Effector memory CD4-positive, alpha-beta T cell (primary cell): ENCODE measurements at regions not wholly inside any gene's neighbourhood (a gene's known extent, or its start where the extent isn't known, plus 50 kb on each side); places are given as distances from the start of the nearest gene placed in this dataset.

Experiments used
- DNase-seq, 3 donors: peaks; one replicate each; pipeline ENCODE4 v3.0.0-alpha.2; 2020
- H3K27ac ChIP-seq: 2 replicates; pipeline ENCODE4 v1.7.0; 2013; ENCODE audit warnings: mild to moderate bottlenecking, low read length, moderate library complexity; ENCODE audit not compliant: insufficient read depth, poor library complexity, severe bottlenecking
- H3K27me3 ChIP-seq: replicated peaks from 2 replicates; pipeline ENCODE4 v1.7.0; 2013; ENCODE audit warnings: mild to moderate bottlenecking, low read length; ENCODE audit not compliant: insufficient read depth, control insufficient read depth, poor library complexity, severe bottlenecking
- H3K36me3 ChIP-seq: 2 replicates; pipeline ENCODE4 v1.7.0; 2013; ENCODE audit warnings: mild to moderate bottlenecking, low read length, moderate library complexity; ENCODE audit not compliant: control insufficient read depth, insufficient read depth
- H3K4me1 ChIP-seq: 2 replicates; pipeline ENCODE4 v1.7.0; 2013; ENCODE audit warnings: low read length, mild to moderate bottlenecking; ENCODE audit not compliant: control insufficient read depth, insufficient read depth, poor library complexity, severe bottlenecking
- H3K4me3 ChIP-seq: 2 replicates; pipeline ENCODE4 v1.7.0; 2013; ENCODE audit warnings: low read length, low read depth, mild to moderate bottlenecking; ENCODE audit not compliant: insufficient read depth, poor library complexity, severe bottlenecking
- H3K9me3 ChIP-seq: 2 replicates; pipeline ENCODE4 v1.7.0; 2013; ENCODE audit warnings: mild to moderate bottlenecking, low read length, moderate library complexity; ENCODE audit not compliant: control insufficient read depth

DNA sequence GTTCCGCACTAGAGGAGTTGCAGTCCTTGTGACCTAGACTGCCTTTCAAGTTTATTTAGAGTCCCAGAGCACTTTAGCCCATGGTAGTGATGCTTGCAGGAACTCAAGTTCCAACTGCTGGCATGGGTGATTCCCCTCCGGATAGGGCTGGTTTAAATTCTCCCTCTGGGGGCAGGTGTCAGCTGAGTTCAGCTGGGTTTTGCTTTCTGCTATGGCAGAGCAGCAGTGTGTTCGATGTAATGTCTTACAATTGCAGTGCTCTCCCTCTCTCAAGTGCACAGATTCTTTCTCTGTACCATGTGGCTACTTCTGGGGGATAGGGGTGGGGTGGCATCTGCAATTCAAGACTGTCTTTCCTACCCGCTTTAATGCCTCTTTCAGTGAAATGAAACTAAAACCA, 164.8 kb upstream of the ZIC3 start:
- no peaks in the 10 kb centered on the region for H3K27me3 ChIP-seq
- no peak overlapping the region for H3K4me3 ChIP-seq
- no peaks in the 10 kb centered on the region for H3K9me3 ChIP-seq
- H3K27ac ChIP-seq, result no peak overlapping the region
- no peak for DNase-seq
- no peaks in the 10 kb centered on the region for H3K4me1 ChIP-seq
- H3K36me3 ChIP-seq, result no peaks in the 10 kb centered on the region

DNA sequence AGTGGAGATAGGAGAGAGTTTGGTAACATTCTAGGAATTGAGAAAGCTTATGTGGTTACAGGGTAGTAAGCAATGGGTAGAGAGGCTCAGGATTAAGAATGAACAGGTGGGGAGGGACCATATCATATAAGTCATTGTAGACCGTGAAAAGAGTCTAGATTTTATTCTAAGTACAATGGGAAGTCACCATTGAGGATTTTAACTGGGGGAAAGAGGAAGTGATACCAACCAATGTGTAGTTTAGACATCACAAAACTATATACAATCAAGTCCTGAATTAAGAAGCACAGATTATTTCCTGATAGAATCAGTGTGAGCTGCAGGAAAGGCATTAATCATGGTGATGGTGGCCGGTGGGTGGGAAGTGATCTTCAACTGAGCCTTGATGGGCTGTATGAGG, 178.3 kb upstream of the ZIC3 start:
- no peak for DNase-seq
- Histone ChIP-seq H3K27ac (no peak overlapping the region), H3K9me3 (no peaks in the 10 kb centered on the region), H3K36me3 (no peaks in the 10 kb centered on the region), H3K4me3 (no peak overlapping the region), H3K4me1 (no peaks in the 10 kb centered on the region), H3K27me3 (no peaks in the 10 kb centered on the region)

GRCh38 chrX:137366018-137366633, 199.8 kb upstream of the ZIC3 start:
- Histone ChIP-seq H3K27me3 (peaks cover 4% of the 10 kb centered on the region), H3K36me3 (no peaks in the 10 kb centered on the region), H3K4me1 (no peaks in the 10 kb centered on the region), H3K27ac (no peak overlapping the region), H3K9me3 (no peaks in the 10 kb centered on the region), H3K4me3 (no peak overlapping the region)
- no peak for DNase-seq

GRCh38 chrX:137363559-137363958, 202.4 kb upstream of the ZIC3 start:
- no peak overlapping the region for H3K27ac ChIP-seq
- H3K27me3 ChIP-seq, result no peaks in the 10 kb centered on the region
- no peaks in the 10 kb centered on the region for H3K4me1 ChIP-seq
- no peak overlapping the region for H3K4me3 ChIP-seq
- DNase-seq, result no peak
- H3K9me3 ChIP-seq, result no peaks in the 10 kb centered on the region
- H3K36me3 ChIP-seq, result no peaks in the 10 kb centered on the region

DNA sequence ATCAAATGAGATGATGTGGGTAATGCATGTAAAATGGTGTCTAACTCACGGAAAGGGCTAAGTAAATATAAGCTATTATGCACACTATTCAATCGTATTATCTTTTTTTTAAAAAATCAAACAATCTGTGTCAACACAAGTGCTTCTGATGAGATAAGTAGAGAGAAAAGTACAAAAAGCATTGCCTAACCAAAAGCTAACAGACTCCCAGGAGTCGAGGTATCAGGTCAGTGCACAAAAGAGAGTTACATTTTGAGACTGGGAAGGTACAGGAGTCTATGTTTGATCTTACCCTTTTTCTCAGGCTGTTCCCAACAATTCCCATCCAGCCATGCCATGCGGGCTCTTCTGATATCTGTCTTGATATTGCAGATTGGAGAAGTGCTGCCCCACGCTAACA, 203.3 kb upstream of the ZIC3 start:
- no peak for DNase-seq
- Histone ChIP-seq H3K27me3 (no peaks in the 10 kb centered on the region), H3K4me1 (no peaks in the 10 kb centered on the region), H3K9me3 (no peaks in the 10 kb centered on the region), H3K27ac (no peak overlapping the region), H3K4me3 (no peak overlapping the region), H3K36me3 (no peaks in the 10 kb centered on the region)

- Histone ChIP-seq H3K9me3 (no peaks in the 10 kb centered on the region), H3K36me3 (no peaks in the 10 kb centered on the region), H3K27me3 (peaks cover 5% of the 10 kb centered on the region), H3K4me3 (no peak overlapping the region), H3K27ac (no peak overlapping the region), H3K4me1 (no peaks in the 10 kb centered on the region)
- no peak for DNase-seq
Measured at GRCh38 chrX:137354851-137355250, 211.1 kb upstream of the ZIC3 start.

GRCh38 chrX:137353404-137353803, 212.5 kb upstream of the ZIC3 start:
- H3K27ac ChIP-seq, result no peak overlapping the region
- no peaks in the 10 kb centered on the region for H3K9me3 ChIP-seq
- no peaks in the 10 kb centered on the region for H3K36me3 ChIP-seq
- no peaks in the 10 kb centered on the region for H3K4me1 ChIP-seq
- DNase-seq, result no peak
- H3K4me3 ChIP-seq, result no peak overlapping the region
- peaks cover 5% of the 10 kb centered on the region for H3K27me3 ChIP-seq

DNA sequence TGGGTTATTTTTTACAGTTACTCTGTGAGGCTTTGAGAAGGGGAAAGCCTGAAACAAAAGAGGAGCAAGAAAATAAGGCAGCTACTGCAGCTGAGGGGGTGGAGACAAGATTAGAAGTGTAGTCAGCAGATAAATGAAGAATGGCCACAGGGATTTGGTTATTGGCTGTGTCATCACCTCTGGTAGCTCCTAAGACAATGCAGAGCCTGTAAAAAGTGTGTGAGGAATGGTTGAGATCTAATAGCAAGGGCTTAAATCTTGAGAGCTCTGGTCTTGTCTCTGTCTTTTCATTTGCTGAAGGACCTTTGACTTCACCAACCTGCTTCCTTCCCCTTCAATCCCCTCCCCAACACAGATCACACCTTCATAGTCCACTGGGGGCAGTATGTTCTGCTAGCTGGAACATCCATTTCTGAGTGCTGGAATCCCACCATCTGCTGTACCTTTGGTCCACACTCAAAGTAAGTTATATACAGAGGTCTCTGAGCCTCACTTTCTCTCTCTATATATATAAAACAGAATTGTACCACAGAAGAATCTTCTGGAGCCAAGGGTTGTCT, 213.7 kb upstream of the ZIC3 start:
- Histone ChIP-seq H3K27ac (no peak overlapping the region), H3K36me3 (no peaks in the 10 kb centered on the region), H3K4me1 (no peaks in the 10 kb centered on the region), H3K27me3 (peaks cover 5% of the 10 kb centered on the region), H3K9me3 (no peaks in the 10 kb centered on the region), H3K4me3 (no peak overlapping the region)
- no peak for DNase-seq

DNA sequence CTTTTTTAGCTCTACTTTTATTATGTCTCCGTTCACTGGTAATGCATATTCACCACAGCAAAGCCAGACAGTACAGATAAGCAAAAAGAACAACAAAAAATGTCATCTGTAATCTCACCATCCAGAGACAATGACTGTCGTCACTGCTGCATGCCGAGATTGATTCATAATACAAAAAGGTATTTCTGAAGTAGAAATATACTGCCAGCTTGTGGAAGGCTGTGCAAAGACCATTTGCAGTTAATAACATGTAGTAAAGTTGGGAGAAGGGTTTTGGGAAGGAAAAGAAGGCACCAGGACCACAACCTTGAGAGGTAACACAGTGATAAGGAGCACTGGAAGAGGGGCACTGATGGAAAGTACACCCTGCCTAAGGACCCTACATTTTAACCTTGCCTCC, 223.0 kb upstream of the ZIC3 start:
- Histone ChIP-seq H3K4me1 (no peaks in the 10 kb centered on the region), H3K4me3 (no peak overlapping the region), H3K36me3 (no peaks in the 10 kb centered on the region), H3K27me3 (no peaks in the 10 kb centered on the region), H3K9me3 (no peaks in the 10 kb centered on the region), H3K27ac (no peak overlapping the region)
- no peak for DNase-seq

GRCh38 chrX:137313627-137314026, 252.3 kb upstream of the ZIC3 start:
- H3K36me3 ChIP-seq, result no peaks in the 10 kb centered on the region
- no peaks in the 10 kb centered on the region for H3K27me3 ChIP-seq
- H3K9me3 ChIP-seq, result no peaks in the 10 kb centered on the region
- H3K4me1 ChIP-seq, result no peaks in the 10 kb centered on the region
- H3K4me3 ChIP-seq, result no peak overlapping the region
- DNase-seq, result no peak
- H3K27ac ChIP-seq, result no peak overlapping the region
